ENCODE measurements at regions not wholly inside any gene's neighbourhood (a gene's known extent, or its start where the extent isn't known, plus 50 kb on each side); places are given as distances from the start of the nearest gene placed in this dataset.
"Not testable (repeated sequence)": the region's sequence is repeated elsewhere in the genome, so short reads cannot be mapped to it uniquely, and the experiment has no call there.

DNA sequence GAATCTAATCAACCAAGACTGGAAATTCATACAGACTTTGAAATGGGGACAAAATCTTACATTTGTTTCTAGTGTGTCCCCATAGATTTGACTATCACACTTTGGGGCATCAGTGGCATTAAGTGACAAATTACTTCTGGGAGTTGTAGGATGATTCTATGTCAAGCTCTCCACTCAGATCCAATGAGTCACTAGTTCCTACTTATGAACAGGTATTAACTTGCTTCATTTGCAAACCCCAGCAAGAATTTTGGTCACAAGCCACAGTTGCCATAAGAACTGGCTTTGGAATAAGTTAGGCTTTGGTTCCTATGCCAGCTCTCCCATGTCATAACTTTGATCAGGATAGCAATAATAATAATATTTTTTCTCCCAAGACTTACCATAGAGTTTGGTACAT lies 77.6 kb upstream of the PTPRK start:
- DNase-seq (ENCODE audit: low spot score), result no peak

DNA sequence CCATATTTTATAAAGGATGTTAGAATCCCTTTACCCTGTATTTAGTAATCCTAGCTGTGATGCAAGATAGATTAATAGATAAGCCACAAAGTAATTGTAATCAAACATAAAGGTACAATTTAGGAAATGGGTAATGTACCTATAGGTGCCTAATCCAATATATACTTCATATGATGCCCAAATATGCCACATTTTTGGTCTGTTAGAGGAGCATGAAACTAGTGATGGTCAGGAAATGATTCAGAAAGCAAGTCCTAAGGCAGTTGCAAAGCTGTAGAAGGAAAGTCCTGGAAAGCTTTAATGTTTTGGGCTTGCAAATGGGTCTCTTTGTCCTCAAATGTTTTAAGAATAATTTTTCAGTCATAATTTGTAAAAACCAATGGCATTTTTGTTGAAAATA lies 76.6 kb upstream of the PTPRK start:
- DNase-seq (ENCODE audit: low spot score), result no peak

DNA sequence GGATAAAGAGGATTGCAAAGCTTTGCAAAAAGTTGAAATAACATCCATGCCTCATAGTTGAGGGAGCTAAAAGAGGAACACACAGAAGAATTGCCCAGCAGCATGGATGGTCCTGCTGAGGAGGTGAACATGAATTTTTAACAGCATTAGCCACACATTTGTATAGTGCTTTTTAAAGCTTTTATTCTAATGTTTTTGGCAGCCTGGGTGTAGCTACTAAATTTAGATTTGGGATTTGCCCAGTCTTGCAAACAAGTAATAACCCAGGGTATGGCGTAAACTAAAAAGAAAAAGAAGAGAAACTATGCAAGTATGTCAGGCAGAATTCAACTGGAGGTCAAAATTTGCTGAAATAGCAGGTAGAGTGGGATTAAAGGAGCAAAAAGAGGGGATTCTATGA lies 75.1 kb upstream of the PTPRK start:
- no peak for DNase-seq (ENCODE audit: low spot score)

DNA sequence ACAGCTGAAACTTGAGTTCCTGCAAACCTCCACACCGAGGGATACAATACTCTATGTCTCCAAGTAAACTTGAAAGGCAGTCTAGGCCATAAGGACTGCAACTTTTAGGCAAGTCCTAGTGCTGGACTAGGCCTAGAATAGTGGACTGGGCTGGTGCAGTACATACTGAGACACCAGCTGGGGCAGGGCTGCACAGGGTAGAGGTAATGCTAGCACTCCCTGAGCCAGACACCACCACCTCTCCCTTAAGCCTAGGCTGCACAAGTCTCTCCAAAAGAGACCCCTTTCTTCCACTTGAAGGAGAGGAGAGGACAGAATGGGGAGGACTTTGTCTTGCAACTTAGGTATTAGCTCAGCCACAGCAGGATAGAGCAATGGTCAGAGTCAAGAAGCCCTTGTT lies 65.7 kb upstream of the PTPRK start:
- no peak for DNase-seq (ENCODE audit: low spot score)

DNA sequence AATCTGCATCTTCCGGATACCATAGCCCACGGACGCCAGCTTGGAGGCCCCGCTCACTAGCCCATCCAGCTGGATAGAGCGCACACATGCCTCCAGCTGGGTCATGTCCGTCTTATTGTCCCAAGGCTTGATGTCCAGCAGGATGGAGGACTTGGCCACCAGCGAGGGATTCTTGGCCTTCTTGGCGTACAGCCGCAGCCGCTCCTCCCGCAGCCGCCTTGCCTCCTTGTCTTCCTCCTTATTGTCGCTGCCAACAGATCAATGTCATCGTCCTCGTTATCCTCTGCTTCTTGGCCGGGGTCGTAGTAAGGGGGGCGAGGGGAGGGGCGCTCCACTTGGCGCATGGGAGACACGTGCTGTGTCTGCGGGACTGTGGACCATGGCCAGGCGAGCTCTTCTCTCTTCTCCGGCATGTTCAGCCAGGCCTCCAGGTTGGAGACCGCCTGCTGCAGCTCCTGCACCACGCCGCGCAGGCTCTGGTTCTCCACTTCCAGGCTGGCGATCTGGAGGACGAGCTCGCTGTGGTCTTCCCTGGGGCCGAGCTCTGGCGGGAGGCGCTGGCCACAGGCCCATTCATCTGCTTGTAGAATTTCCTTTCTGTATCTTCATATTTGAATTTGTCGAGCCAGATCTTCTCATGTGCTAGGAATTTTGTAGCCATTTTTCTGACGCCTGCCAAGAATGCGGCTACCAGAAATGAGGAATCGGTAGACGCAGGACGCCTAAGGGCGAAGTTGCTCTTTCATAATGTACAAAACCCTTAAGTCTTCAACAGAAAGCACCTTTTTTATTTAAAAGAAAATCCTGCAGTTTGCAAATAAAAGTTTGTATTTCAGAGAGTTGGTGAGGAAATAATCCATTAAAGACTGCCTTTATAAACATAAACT lies 60.1 kb upstream of the PTPRK start:
- DNase-seq (ENCODE audit: low spot score), result no peak

DNA sequence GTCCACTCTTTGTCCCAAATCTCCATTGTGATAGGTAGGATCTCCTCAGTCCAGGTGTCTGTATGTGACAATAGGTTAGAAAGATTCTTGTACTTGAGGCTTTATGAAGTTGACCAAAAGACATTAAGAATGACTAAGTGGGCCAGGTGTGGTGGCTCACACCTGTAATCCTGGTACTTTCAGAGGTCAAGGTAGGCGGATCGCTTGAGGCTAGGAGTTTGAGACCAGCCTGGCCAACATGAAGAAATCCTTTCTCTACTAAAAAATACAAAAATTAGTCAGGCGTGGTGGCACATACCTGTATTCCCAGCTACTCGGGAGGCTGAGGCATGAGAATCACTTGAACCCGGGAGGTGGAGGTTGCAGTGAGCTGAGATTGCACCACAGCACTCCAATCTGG lies 54.9 kb upstream of the PTPRK start:
- DNase-seq (ENCODE audit: low spot score), result not testable (repeated sequence)

DNA sequence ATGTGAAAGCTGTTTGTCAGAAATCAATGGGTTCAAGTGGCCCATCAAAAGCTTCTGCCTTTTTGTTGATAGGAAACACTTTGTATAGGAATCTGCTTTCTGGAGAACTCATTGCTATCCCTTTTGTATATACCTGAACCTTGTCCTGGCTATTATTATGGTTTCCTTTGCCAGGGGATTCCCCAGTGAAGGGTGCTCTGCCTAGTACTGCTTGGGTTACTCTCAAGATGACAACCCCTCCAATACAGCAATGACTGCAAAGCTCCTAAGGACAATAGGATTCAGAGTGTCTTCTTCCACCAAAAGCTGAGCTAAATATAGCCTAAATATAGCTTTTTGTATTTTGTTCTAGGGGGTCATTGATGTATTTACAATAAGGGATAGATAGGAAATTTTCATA lies 54.0 kb upstream of the PTPRK start:
- no peak for DNase-seq (ENCODE audit: low spot score)

DNA sequence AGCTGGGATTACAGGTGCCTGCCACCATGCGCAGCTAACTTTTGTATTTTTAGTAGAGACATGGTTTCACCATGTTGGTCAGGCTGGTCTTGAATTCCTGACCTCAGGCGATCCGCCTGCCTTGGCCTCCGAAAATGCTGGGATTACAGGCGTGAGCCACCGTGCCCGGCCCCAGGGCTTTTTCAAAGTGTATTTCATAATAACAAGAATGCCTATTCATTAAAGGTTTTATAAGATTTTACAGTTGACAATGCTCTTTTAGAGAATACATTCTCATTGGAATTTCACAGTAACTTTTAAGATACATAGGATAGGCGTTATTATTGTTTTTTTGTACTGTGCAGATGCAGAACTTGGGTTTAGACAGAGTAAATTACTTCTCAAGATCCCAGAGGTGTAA lies 52.6 kb upstream of the PTPRK start:
- DNase-seq (ENCODE audit: low spot score), result no peak

DNA sequence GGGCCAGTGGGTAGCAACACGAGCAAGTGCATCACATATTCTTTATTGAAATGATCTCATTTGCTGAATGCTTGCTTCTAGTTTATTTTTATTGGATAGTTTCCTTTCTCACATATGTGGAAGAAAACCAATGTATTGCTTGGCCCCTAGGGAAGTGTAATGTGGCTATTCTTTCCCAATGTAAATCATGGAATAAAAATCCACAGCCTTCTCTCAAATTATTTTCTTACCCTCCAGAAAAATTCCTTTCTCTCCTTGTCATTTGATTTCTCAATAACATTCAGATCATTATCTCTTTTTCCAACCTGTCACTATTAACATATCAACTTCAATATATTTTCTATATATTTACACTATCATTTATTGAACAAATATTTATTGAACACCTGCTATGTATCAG lies 51.9 kb upstream of the PTPRK start:
- no peak for DNase-seq (ENCODE audit: low spot score)

DNA sequence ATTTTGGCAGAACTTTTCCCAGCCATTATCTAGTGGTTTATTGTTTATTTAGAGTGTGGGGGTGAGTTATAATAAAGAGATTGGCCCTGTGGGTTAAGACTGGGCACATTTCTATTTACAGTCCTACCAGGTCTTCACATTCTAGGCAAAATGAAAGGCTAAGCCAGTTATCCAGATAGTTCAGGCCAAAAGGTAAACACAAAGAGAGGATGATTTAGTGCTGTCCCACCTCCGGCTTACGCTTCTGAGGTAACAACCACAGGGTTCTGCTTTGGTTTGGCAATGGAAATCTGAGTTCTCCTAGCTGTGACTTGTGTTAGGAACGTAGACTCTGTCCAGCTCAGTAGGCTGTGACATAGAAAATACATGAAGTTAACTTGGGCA lies 50.3 kb upstream of the PTPRK start:
- peak; percentile 39 for DNase-seq (ENCODE audit: low spot score)

DNA sequence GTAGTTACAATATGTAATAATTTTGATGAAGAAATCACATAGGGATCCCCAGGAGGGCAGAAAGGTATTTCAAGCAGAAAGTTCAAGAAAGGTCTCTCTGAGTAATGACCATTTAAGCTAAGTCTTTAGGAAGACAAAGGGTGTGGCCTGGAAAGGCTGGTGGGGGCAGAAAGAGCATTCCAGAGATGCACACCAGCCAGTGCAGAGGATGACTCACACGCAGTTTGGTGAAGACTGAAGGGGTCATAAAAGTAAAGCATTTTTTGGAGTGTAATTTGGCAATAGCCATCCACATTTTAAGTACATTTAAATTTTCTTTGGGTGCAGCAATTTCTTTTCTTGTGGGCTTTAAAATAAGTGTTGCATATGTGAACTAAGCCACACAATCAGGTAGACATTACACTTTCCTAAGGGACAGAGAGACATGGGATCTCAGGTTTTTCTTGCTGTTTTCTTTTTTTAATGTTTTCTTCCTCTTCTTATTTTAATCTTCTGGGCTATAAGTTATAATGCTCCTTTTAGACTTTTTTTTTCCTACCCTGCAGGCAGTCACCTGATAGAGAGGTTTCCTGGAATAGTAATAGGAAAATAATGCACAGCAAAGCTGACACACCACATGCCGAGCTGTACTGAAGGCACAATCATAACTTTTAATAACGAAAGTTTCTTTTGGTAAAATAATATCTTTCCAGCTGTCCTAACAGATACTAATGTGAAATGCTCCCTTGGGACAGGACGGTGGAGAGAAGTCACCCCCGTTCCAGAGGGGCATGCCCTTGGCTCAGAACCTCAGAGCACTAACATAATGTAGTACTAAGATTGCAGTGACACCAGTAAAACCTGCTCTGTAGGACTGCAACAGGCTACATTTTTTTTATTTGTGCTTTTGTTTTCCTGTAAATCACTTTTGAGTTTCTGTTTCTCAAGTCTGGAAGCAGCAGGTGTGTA lies 49.6 kb upstream of the PTPRK start:
- peak; percentile 32 for DNase-seq (ENCODE audit: low spot score)

Measured in H4 (cell line).